IgD-negative memory B cell (primary cell): ENCODE measurements at regions not wholly inside any gene's neighbourhood (a gene's known extent, or its start where the extent isn't known, plus 50 kb on each side); places are given as distances from the start of the nearest gene placed in this dataset.
A peak's percentile ranks its signal among the peaks of the same experiment; 100 is the strongest.
"Not testable (repeated sequence)": the region's sequence is repeated elsewhere in the genome, so short reads cannot be mapped to it uniquely, and the experiment has no call there.

Experiments used
- H3K27ac Mint-ChIP-seq, 3 donors: one replicate each; pipeline ENCODE4 v1.8.0; 2020 to 2022; ENCODE audit warnings: mild to moderate bottlenecking in 3 of 3, mixed read lengths in 3 of 3, moderate library complexity in 1 of 3
- H3K27me3 Mint-ChIP-seq: one replicate; pipeline ENCODE4 v1.8.0; 2021; ENCODE audit warnings: mixed read lengths
- H3K36me3 Mint-ChIP-seq: one replicate; pipeline ENCODE4 v1.8.0; 2020; ENCODE audit warnings: mild to moderate bottlenecking, mixed read lengths
- H3K4me1 Mint-ChIP-seq, 3 donors: one replicate each; pipeline ENCODE4 v1.8.0; 2020 to 2022; ENCODE audit warnings: mixed read lengths in 3 of 3, mild to moderate bottlenecking in 1 of 3
- H3K4me3 Mint-ChIP-seq, 4 donors: one replicate each; pipeline ENCODE4 v1.8.0; 2020 to 2022; ENCODE audit warnings: mild to moderate bottlenecking in 4 of 4, mixed read lengths in 4 of 4, moderate library complexity in 3 of 4
- H3K9me3 Mint-ChIP-seq, 3 donors: one replicate each; pipeline ENCODE4 v1.8.0; 2020 to 2021; ENCODE audit warnings: mixed read lengths in 3 of 3, mild to moderate bottlenecking in 1 of 3

GRCh38 chr1:65542592-65542991 lies 122.1 kb downstream of the LEPR start:
- not testable (repeated sequence) for H3K4me1 Mint-ChIP-seq, H3K27me3 Mint-ChIP-seq, H3K27ac Mint-ChIP-seq, H3K9me3 Mint-ChIP-seq, H3K36me3 Mint-ChIP-seq, H3K4me3 Mint-ChIP-seq

GRCh38 chr1:65550306-65551010 lies 130.0 kb downstream of the LEPR start:
- H3K27me3 Mint-ChIP-seq, H3K36me3 Mint-ChIP-seq, H3K27ac Mint-ChIP-seq, H3K4me1 Mint-ChIP-seq, H3K4me3 Mint-ChIP-seq: not testable (repeated sequence)
- peaks cover 4 to 23% (median 5%) of the 10 kb centered on the region in 3 donors for H3K9me3 Mint-ChIP-seq

GRCh38 chr1:65552484-65552883 lies 132.0 kb downstream of the LEPR start:
- H3K9me3 Mint-ChIP-seq: peaks cover 7 to 30% (median 19%) of the 10 kb centered on the region in 3 donors
- not testable (repeated sequence) for H3K4me3 Mint-ChIP-seq, H3K4me1 Mint-ChIP-seq, H3K27ac Mint-ChIP-seq, H3K36me3 Mint-ChIP-seq, H3K27me3 Mint-ChIP-seq

GRCh38 chr1:65554086-65554764 lies 133.8 kb downstream of the LEPR start:
- not testable (repeated sequence) for H3K4me1 Mint-ChIP-seq, H3K36me3 Mint-ChIP-seq, H3K27me3 Mint-ChIP-seq, H3K27ac Mint-ChIP-seq
- peaks cover 6 to 25% (median 19%) of the 10 kb centered on the region in 3 donors for H3K9me3 Mint-ChIP-seq
- peak overlapping the region in 1 of 4 donors; percentile 19 for H3K4me3 Mint-ChIP-seq

GRCh38 chr1:65554829-65555228 lies 134.4 kb downstream of the LEPR start:
- H3K36me3 Mint-ChIP-seq: peaks cover 2% of the 10 kb centered on the region
- H3K4me3 Mint-ChIP-seq: no peak overlapping the region
- peaks cover 6 to 25% (median 19%) of the 10 kb centered on the region in 3 donors for H3K9me3 Mint-ChIP-seq
- no peaks in the 10 kb centered on the region for H3K4me1 Mint-ChIP-seq
- no peak overlapping the region for H3K27ac Mint-ChIP-seq
- H3K27me3 Mint-ChIP-seq: no peaks in the 10 kb centered on the region

- no peak overlapping the region for H3K27ac Mint-ChIP-seq
- peaks cover 2% of the 10 kb centered on the region for H3K36me3 Mint-ChIP-seq
- H3K4me3 Mint-ChIP-seq: no peak overlapping the region
- no peaks in the 10 kb centered on the region for H3K4me1 Mint-ChIP-seq
- no peaks in the 10 kb centered on the region for H3K27me3 Mint-ChIP-seq
- peaks cover 6 to 16% (median 9%) of the 10 kb centered on the region in 3 donors for H3K9me3 Mint-ChIP-seq
These were observed 137.7 kb downstream of the LEPR start for GRCh38 chr1:65558215-65558614.

GRCh38 chr1:65564493-65564892 lies 144.0 kb downstream of the LEPR start:
- Mint-ChIP-seq H3K36me3 (no peaks in the 10 kb centered on the region), H3K27ac (no peak overlapping the region), H3K9me3 (peaks cover 0 to 2% (median 2%) of the 10 kb centered on the region in 3 donors), H3K4me3 (no peak overlapping the region), H3K27me3 (no peaks in the 10 kb centered on the region), H3K4me1 (no peaks in the 10 kb centered on the region)

- H3K9me3 Mint-ChIP-seq: peaks cover 0 to 2% (median 2%) of the 10 kb centered on the region in 3 donors
- H3K27me3 Mint-ChIP-seq: no peaks in the 10 kb centered on the region
- H3K4me1 Mint-ChIP-seq: no peaks in the 10 kb centered on the region
- no peak overlapping the region for H3K27ac Mint-ChIP-seq
- no peak overlapping the region for H3K4me3 Mint-ChIP-seq
- no peaks in the 10 kb centered on the region for H3K36me3 Mint-ChIP-seq
These were observed 147.8 kb downstream of the LEPR start for GRCh38 chr1:65568285-65568684.

GRCh38 chr1:65572701-65573421 lies 152.4 kb downstream of the LEPR start:
- Mint-ChIP-seq H3K27me3 (no peaks in the 10 kb centered on the region), H3K36me3 (peaks cover 2% of the 10 kb centered on the region), H3K9me3 (no peaks in the 10 kb centered on the region), H3K4me1 (no peaks in the 10 kb centered on the region), H3K27ac (no peak overlapping the region), H3K4me3 (no peak overlapping the region)

GRCh38 chr1:65577278-65577677 lies 156.8 kb downstream of the LEPR start:
- H3K27ac Mint-ChIP-seq: no peak overlapping the region
- H3K36me3 Mint-ChIP-seq: peaks cover 2% of the 10 kb centered on the region
- no peaks in the 10 kb centered on the region for H3K9me3 Mint-ChIP-seq
- H3K4me1 Mint-ChIP-seq: no peaks in the 10 kb centered on the region
- H3K4me3 Mint-ChIP-seq: no peak overlapping the region
- H3K27me3 Mint-ChIP-seq: no peaks in the 10 kb centered on the region

- H3K36me3 Mint-ChIP-seq, H3K9me3 Mint-ChIP-seq, H3K4me3 Mint-ChIP-seq, H3K4me1 Mint-ChIP-seq, H3K27ac Mint-ChIP-seq, H3K27me3 Mint-ChIP-seq: not testable (repeated sequence)
These were observed 157.5 kb downstream of the LEPR start for GRCh38 chr1:65577982-65578381.

GRCh38 chr1:65581119-65581518 lies 160.7 kb downstream of the LEPR start:
- Mint-ChIP-seq H3K36me3 (peaks cover 2% of the 10 kb centered on the region), H3K9me3 (peaks cover 3 to 18% (median 5%) of the 10 kb centered on the region in 3 donors), H3K4me1 (no peaks in the 10 kb centered on the region), H3K27me3 (no peaks in the 10 kb centered on the region), H3K4me3 (no peak overlapping the region), H3K27ac (peak overlapping the region in 1 of 3 donors; percentile 5)

GRCh38 chr1:65584399-65584798 lies 163.9 kb downstream of the LEPR start:
- H3K27me3 Mint-ChIP-seq: no peaks in the 10 kb centered on the region
- no peak overlapping the region for H3K27ac Mint-ChIP-seq
- H3K9me3 Mint-ChIP-seq: peaks cover 3 to 18% (median 7%) of the 10 kb centered on the region in 3 donors
- no peaks in the 10 kb centered on the region for H3K4me1 Mint-ChIP-seq
- no peaks in the 10 kb centered on the region for H3K36me3 Mint-ChIP-seq
- no peak overlapping the region for H3K4me3 Mint-ChIP-seq

GRCh38 chr1:65590279-65590678 lies 169.8 kb downstream of the LEPR start:
- H3K36me3 Mint-ChIP-seq: no peaks in the 10 kb centered on the region
- H3K4me3 Mint-ChIP-seq: no peak overlapping the region
- H3K9me3 Mint-ChIP-seq: peaks cover 0 to 5% (median 3%) of the 10 kb centered on the region in 3 donors
- no peaks in the 10 kb centered on the region for H3K27me3 Mint-ChIP-seq
- no peak overlapping the region for H3K27ac Mint-ChIP-seq
- no peaks in the 10 kb centered on the region for H3K4me1 Mint-ChIP-seq

GRCh38 chr1:65593516-65593915 lies 173.0 kb downstream of the LEPR start:
- no peaks in the 10 kb centered on the region for H3K36me3 Mint-ChIP-seq
- H3K27me3 Mint-ChIP-seq: no peaks in the 10 kb centered on the region
- H3K4me1 Mint-ChIP-seq: no peaks in the 10 kb centered on the region
- H3K9me3 Mint-ChIP-seq: peaks cover 0 to 5% (median 0%) of the 10 kb centered on the region in 3 donors
- no peak overlapping the region for H3K4me3 Mint-ChIP-seq
- no peak overlapping the region for H3K27ac Mint-ChIP-seq
